C1 segment of cervical spinal cord (tissue), 14 donors: ENCODE measurements at regions not wholly inside any gene's neighbourhood (a gene's known extent, or its start where the extent isn't known, plus 50 kb on each side); places are given as distances from the start of the nearest gene placed in this dataset.

Experiments used
- DNase-seq, 14 donors: peaks; one replicate each; lab custom pipeline; 2025; lab: John Stamatoyannopoulos, UW

DNA sequence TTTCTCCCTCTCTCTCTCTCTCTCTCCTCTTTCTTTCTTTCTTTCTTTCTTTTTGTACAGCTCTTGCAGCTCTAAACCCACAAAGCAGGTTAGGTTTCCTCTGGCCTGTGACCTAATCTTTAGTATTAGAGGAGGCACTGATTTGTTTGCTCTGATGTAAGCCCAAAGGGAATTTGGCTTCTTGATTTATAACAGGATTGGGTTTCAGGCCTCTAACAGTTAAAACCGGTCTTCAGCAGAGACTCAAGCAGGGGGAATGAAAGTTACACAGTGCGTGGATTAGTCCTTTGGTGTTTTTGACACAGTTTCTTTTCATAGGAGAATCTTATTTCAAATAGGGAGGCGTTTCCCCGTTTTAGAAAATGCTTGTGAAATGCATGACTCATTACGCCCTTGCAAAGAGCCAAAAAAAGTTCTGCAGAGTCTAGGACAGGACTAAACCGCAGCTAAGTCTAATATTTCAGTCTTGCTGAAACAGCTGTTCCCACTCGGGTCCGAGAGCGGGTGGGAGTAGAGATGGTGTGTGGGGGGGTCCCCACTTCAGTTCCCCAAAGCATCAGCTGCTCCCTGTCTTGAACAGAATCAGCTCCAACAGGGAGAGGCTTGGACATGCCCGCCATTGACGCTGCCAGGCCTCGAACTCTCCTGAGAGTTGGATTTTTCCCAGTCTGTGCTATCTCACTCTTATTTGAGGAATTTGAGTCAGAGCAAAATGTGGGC, 296.5 kb upstream of the PITRM1 start:
- DNase-seq = peak in 1 of 14 donors; percentile 19

GRCh38 chr10:3467052-3467951, 294.7 kb upstream of the PITRM1 start:
- DNase-seq = peak in 3 of 14 donors; percentile 30 to 36 (median 30)

DNA sequence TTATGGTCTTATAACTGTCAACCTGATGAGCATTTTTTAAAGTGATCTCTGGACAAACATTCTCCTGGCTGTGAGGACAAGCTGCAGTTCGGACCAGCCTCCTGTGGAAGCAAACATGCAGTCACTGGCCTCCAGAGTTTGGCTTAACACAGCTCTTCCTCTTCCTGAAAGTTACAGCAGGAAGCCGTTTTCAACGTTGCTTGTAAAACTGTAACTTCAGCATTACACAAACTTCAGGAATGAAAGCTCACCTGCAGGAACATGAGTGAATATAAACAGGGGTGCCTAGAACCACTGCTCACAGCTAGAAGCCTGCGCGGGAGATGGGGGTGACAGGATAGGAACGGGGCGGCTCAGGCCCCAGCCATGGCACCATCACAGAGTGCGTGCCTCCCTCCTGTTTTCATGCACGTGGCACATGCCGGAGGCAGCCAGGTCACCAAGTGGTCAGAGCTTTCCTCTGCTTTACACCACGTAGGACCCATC, 292.9 kb upstream of the PITRM1 start:
- no peak for DNase-seq

- DNase-seq = no peak
Measured at GRCh38 chr10:3464760-3465405, 292.3 kb upstream of the PITRM1 start.

GRCh38 chr10:3460420-3461128, 288.0 kb upstream of the PITRM1 start:
- no peak for DNase-seq

GRCh38 chr10:3455385-3456334, 283.1 kb upstream of the PITRM1 start:
- no peak for DNase-seq

GRCh38 chr10:3452683-3453361, 280.2 kb upstream of the PITRM1 start:
- no peak for DNase-seq

DNA sequence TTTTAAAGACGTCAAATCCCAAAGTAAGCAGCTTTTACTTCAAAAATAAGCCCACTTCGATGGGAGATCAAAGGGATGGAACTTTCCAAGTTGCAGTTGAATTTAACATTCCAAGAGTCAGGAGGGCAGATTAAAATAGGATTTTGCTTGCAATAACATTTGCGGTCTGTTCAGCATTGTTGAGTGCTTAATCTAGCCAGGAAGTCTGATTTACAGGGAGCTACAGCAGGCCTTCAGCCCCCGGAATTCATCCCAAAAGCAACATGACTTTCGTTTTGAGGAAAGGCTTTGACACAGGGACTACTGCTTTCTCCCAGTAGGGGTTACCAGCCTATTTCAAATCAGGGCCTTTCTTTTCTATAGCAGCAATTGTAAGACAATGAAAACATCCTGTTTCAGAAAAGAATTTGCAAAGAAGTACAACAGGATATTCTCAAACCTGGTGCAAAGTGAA, 279.6 kb upstream of the PITRM1 start:
- no peak for DNase-seq

DNA sequence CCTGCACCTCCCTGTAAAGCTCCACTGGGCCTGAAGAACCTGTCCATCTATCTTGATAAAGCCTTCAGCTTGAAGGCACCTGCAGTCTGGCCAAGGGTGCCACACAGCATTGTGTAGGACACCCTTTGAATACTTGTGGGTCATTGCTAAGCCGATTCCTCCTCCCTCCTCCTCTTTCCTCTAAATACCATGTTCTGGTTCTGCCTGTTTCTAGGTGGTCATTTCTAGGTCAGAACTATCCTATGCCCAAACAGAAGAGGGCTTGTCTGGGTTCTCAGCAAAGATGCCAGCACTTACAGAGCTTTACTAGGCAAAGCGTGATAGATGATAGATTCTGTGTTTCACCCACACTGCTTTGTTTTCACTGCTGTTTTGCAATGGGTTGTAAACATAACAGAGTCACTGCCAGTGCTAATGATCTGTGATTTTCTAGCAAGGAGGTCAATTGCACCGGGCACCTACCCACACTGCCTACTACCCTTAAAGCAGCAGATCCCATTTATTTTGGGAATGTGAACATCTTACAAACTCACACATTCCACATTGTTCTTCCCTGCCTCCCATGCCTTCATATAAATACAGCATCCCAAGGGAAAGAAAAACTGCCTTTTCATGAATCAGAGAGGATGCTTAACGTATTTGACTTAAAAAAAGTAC, 279.1 kb upstream of the PITRM1 start:
- DNase-seq = no peak

DNA sequence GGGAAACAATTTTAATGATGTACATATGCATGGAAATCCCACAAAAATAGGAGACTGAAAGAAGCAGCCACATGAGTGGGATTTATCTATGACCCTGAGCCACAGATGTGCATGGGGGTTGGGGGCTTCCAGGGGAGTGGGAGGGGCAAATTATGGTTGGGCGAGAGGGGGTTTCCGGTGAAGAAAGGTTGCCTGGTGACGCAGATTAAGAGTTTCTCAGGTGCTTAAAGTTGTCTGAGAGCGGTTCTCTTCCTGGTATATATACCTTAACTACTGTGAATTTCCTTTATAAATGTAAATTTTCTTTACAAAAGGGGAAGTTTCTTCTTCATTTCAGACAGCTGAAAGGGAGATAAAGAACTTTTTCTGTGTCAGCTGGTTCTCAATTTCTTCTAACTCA, 273.6 kb upstream of the PITRM1 start:
- DNase-seq = no peak

DNA sequence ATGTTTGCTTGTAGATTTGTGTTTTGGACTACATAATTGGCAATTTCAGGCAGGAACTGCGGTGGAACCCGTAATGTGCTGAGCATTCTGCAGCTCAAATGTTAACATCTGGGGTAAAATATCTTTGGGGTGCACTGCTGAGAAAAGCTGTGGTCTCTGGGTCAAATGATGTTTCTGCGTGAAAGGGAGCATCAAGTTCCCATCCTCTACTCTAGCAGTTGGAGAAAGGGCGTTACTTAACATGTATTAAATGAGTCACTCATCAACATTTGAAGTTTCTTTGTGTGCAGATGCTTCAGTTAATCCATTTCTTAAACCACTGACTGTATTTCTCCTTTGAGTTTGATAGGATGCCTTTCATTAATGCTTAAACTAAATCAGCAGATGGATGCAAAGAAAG, 273.1 kb upstream of the PITRM1 start:
- DNase-seq = no peak

- DNase-seq = no peak
Measured at GRCh38 chr10:3442451-3442990, 269.9 kb upstream of the PITRM1 start.

DNA sequence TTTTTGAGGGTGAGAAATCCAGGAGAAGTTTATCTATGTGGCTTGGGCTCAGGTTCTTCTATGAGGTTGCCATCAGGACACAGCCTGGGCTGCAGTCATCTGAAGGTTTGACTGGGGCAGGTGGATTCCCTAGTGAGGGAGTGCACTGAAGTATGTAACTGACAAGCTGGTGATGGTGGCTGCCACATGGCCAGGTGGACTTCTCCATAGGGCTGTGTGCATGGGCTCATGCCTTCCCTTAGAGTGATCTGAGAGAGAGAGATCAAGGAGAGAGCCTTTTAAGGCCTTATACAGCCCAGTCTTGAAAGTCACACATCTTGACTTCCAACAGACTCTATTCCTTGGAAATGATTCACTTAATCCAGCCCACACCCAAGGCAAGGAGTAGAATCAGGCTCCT, 266.6 kb upstream of the PITRM1 start:
- DNase-seq = no peak

DNA sequence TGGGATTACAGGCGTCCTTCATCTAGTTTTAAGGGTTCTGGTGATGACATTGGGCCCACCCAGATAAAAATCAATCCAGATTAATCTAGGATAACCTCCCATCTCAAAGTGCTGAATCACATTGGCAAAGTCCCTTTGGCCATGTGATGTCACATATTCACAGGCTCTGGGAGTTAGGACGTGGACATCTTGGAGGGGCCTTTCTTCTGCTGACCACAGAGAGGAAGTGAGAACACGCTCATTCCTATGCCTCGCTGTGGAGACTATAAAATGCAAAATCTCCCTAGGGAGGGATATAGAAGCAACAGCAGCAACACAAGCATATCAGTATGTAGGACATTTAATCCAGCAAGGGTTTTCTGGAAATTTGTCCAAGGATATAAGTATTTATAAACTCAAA, 266.0 kb upstream of the PITRM1 start:
- no peak for DNase-seq

GRCh38 chr10:3435671-3436070, 263.1 kb upstream of the PITRM1 start:
- DNase-seq = no peak

GRCh38 chr10:3433988-3434387, 261.4 kb upstream of the PITRM1 start:
- DNase-seq = no peak

DNA sequence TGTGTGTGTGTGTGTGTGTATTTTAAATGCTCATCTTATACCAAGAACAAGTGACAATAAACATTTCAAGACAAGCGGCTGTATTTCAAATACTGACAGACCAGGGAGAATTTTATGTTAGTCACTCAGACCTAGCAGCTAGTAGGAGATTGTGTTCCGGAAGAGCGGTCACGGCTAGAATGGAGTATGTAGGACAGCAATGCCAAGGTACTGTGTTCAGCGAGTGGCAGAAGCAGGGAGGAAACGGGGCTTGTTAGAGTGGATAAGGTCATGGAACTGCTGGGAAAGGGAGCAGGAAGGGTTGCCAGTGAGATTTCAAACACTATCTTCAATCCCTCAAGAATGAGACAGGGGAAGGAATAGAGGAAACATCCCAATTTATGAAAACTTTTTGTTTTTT, 260.5 kb upstream of the PITRM1 start:
- no peak for DNase-seq

GRCh38 chr10:3432081-3432825, 259.7 kb upstream of the PITRM1 start:
- DNase-seq = peak in 2 of 14 donors; percentile 35 to 39
